ENCODE measurements at regions not wholly inside any gene's neighbourhood (a gene's known extent, or its start where the extent isn't known, plus 50 kb on each side); places are given as distances from the start of the nearest gene placed in this dataset.

DNA sequence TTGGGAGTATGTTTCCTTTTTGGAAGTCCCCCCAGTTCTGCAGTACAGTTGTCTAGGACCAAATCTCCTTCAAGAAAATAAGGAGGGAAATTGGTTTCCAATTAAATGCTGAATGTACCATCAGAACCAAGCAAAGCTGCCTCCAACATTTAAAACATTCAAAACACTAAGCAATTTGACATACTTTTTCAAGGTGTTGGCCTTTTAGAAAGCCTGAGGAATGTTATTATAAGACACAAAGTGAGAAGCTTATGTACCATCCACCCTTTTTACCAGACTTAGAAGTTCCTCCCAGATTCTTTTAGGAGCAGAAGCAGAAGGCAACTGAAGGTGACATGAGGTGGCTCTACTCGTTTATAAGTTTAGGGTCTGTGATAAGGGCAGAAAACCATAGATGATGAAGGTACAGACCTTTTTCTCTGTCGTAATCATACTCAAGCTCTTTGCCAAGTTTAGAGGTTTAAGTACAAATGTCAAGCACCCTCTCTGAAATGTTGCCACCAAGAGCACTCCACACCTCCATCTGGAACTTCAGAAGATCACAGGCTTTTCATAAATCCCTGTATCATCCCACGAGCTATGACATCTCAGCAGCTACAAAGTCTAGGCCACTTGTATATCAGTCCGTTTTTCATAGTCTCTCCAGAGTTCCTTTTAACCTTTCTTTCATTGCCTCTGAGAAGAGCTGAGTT is 282.5 kb upstream of the THBS1 start:
- DNase-seq, result no peak

DNA sequence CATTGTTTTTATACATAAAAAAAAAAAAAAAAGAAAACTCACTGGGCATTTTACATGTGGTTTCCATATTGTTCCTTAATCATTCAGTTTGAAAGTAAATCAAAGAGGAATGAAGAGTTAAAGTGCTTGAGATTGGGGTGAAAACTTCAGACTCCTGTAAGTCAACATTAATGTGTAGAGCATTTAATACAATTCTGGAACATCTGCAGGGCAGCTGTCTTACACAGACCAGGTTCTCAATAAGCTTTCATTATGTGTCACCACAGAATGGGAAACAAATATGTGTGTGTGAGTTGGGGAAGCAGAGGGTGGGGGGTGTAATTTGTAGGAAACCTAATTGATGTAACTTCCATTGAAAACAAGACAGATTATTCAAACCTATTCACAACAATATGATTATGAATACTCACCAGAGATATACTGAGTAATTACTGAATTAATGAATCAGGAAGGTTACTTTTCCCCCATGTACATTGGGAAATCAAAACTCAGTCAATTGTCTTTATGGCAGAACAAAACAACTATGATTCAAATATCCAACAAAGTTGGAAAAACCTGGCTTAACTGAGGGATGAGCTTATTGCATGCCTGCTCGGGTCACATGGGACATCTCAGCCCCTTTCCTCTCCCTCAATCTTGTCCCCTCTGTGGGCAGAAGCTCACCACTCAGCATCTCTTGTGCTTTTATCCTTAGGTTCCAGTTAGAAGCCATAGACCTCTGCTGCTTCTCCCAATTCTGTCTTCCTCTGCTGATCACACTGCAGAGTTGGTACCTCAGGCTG is 281.2 kb upstream of the THBS1 start:
- no peak for DNase-seq

DNA sequence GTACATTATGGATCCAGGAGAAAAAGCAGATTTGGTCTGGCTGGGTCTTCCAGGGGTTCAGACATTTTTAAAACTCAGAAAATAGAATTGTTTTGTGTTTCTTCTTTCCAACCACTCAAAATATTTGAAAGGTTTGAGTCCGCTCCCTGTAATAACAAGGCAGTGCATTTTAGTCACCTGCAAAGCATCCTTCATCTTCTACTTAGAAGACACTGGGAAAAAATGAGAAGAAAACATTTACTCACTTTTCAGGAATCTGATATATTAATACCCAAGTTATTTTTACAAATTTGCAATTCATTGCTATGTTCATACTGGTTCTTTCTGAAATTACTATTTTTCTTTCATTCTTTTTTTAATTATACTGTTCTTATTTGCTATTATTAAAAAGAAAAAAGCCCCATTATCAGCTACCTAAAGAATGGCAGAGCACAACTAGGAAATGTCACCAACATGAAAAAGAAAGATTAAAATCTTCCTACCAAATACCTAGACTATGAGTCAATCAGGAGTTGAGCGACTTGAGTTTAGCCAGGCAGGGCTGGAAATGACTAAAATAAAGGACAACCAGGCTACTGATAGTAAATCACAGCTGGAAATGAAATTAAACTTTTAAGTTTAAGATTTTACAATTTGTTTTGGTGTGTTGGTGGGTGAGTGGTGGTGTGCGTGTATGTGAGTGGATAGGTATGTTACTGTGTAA is 280.3 kb upstream of the THBS1 start:
- peak in 1 of 2 experiments; percentile 42 for DNase-seq

DNA sequence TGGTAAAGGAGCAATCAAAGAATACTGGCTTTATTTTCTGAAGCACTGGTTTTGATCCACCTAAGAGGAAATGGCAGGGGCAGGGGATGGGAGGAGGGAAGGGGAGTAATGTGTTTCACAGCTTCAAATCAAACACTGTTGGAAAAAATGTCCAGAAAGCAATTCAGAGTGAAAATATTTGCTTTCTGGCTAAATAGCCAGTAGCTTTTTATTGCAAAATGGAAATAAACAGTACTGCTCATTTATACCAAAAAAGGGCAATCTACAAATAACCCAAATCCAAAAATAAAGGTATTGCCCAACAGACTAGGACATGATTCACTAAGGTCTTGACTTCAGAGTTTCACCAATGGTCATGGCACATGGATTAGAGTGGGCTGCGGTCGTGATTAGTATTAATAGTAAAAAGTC is 279.3 kb upstream of the THBS1 start:
- no peak for DNase-seq

DNA sequence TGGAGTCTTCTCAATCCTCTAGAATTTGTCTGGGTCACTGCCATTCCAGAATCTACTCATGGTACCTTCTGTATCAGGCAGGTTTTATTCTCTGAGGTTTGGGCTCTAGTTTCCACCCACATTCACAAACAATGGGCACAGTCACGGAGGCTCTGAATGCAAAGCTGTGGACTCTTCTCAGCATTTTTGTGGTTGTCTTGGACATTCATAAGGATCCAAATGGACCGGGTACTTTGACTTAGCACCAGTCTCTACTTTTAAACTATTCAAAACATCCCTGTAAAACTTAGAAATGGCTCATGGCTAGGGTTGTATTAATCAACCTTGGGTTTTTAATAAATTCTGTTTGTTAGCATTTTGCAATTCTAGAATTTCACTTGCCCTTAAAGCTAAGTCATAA is 277.9 kb upstream of the THBS1 start:
- DNase-seq, result no peak

DNA sequence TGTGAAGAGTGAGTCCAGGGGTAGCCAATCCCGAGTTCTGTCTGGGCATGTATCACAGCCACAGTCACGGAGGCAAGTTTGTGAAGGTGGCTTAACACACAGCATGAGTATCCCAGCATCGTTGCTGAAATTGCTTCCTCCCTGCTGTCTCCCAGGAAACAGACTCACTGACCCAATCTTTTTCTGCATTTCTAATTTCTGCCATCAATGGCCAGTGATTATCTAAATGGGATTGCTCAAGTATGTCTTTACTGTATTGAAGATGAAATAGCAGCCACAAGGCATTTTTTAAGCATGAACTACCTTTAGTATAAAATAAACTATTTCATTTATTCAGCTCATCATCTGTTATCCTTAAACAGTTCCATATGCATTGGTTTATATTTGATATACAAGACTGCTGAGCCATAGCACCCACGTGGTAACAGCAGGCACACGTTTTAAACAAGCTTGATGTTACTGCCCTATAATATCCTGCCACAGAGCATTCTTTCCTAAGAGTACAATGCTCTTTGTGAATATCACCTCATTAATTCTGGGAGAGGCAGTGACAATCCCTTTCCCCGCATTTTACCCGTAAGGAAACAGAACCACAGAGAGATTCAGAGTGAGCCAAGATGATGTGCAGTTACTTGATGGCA is 276.6 kb upstream of the THBS1 start:
- no peak for DNase-seq

DNA sequence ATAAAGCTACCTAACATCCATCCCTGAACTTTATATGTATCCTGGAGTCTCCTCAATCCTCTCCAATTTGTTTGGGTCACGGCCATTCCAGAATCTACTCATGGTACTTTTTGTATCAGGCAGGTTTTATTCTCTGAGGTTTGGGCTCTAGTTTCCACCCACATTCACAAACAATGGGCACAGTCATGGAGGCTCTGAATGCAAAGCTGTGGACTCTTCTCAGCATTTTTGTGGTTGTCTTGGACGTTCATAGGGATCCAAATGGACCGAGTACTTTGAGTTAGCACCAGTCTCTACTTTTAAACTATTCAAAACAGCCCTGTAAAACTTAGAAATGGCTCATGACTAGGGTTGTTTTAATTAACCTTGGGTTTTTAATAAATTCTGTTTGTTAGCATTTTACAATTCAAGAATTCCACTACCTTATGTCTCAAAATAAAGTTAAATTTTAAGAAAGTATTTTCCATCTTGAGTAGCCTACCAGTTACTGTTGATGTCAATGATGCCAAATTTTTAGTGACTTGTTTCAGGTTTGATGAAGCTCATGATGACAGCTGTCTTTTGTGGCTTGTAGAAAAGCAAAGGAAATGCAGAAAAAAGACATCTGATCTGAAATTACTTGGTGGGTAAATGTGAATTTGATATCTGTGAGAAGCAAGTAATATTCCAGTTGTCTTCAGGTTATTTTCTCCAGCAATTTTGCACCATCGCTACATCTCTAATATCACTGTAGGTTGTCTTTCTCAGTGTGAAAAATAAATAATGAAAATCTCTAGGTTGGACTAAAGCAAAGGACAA is 275.7 kb upstream of the THBS1 start:
- no peak for DNase-seq

DNA sequence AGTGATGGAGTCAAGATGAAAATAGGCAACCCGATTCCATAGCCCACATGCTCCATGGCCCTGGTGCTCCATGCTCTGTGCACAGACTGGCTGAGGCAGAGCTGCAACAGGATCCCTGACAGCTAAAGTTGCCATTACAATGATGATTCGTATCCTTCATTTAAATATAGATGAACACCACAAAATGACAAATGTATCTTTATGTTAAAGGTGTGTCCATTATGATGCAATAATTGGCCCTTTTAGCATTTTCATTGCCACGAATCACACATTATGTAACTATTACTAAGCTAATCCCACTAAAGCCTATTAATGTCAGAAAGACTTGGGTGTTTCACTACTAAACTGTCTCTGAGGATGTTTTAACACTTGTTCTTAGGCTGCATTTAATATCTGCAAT is 270.2 kb upstream of the THBS1 start:
- no peak for DNase-seq

DNA sequence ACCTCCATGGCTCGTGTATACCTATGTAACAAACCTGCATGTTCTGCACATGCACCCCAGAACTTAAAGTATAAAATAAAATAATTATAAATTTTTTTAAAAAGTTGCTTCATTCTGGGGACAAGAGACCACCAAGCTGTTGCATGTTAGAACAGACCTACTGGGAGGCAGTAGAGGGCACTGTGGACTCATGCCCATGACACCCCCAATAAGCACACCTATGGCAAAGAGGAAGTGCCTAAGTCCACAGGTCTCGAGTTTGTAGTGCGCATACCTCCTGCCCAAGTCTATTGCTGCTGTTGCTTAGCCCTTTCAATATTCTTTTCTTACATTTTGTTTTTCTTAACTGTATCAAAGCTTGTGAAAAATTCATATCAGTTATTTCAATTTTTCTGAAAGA is 267.9 kb upstream of the THBS1 start:
- no peak for DNase-seq

DNA sequence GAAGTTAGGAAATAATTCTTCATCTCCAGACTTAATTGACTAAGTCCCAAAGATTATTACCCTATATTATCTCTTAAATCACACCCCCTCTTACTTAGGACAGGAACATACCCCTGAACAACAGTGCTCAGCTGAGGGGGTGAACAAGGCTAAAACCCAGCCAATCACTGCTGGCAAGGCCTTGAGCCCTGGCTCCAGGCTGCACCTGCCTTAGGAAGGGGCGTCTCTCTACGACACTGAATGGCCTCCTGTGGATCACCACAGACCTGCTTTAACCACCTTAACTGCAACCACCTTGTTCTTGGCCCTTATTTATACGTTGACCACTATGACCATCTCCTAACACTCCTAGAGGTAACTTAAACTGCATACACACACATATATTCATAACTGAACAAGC is 267.4 kb upstream of the THBS1 start:
- no peak for DNase-seq

DNA sequence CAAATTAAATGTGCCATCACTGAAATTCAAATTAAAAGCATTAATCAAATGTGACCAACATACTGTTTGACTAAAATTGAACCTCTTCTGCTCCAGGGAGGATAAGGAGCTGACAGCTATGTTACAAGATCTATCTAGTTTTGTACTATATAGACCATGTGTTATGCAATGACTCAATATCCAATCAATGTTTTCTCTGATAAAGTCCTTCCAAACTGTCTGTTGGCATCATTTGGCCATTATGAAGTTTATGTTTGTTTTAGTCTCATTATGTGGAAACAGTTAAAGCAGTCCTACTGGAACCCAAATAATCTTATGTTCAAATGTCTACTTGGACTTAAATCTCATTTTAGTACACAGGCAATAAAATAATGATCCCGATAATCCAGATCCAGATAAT is 267.0 kb upstream of the THBS1 start:
- DNase-seq, result no peak

DNA sequence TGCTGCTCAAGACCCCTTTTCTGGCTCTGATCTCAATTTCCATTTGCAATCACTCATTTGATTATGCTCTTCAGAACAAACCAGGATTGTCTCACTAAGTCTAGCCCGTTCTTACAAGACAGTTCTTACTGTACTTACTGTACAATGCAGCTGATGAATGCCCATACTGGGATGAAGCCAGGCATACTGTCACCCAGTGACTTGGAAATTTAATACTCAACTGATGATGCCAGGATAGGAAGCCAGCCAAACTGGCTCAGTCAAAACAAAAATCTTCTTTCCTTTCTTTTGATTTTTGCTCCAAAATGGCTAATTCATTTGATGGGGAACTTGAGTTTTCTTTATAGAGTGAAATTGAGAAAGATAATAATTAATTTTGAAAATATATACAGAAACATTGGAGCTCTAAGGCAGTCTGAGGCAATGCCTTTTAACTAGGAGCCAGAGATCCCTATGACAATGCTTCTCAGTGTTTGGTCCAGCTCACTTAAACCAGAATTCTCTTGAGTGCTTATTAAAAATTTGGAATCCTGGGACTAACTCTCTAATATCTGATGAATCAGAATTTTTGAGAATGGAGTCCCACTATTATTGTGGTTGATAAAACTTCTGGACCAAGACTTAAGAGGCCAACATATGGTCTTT is 265.6 kb upstream of the THBS1 start:
- no peak for DNase-seq

DNA sequence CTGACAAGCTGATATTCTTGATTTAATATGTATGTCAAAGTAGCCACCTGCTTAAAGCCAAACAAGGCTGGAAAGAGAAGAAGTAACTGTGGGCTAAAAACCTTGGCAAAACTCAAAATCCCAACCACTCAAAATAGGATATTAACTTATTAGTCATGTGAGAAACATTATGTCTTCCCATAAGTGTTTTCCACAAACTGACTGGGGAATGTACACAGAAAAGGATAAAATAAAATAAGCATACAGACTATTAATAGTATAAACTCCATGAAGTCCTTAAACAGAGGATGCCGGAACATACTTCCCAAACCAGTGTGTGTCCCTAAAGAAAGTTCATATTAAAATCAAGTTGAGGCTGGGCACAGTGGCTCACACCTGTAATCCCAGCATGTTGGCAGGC is 263.7 kb upstream of the THBS1 start:
- no peak for DNase-seq

DNA sequence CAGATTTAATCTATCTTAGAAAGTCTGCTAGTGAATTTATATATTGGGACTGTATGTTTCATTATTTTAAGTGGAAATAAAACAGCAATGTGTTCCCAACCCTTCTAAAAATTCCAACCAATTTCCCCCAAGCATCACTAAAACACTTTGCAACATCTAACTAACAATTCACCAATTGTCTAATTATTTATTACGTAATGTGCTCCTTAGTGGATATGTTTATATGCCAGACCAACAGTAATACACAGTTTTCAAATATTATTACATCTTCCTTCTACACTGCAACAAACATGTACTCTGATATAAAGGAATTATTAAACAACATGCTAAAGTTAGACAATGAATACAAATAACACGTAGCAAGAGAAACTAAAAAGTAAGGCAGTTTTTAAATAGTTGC is 262.6 kb upstream of the THBS1 start:
- no peak for DNase-seq

DNA sequence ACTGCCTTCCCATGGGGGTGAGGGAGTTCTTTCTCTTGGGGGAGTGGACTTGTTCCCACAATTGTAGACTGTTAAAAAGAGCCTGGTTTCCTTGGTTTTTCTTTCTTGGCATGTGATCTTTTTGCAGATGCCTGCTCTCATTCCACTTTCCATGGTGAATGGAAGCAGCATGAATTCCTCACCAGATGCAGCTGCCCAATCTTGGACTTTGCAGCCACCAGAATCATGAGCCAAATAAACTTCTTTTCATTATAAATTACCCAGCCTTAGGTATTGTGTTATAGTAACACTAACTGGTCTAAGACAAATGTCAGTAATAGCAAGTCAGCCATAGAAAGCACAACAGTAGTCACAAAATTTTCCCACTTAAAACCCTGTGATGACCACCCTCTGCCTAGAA is 260.5 kb upstream of the THBS1 start:
- DNase-seq, result no peak

DNA sequence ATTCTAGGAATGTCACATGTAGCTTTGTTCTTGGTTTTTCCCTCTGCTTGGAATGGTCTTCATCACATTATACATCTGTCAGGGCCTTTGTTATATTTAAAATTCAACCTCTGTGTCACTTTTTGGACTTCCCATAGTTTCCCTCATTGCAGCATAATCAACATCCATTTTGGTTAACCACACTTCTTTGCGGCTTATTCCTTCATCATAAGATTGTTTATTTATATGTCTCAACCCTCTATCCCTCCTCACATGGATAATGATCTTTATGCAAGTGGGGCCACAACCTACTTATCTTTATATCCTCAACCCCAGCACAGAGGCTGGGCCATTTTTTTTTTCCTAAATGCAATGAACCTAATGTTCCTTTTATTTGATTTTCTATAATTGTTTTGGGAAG is 260.0 kb upstream of the THBS1 start:
- DNase-seq, result no peak

DNA sequence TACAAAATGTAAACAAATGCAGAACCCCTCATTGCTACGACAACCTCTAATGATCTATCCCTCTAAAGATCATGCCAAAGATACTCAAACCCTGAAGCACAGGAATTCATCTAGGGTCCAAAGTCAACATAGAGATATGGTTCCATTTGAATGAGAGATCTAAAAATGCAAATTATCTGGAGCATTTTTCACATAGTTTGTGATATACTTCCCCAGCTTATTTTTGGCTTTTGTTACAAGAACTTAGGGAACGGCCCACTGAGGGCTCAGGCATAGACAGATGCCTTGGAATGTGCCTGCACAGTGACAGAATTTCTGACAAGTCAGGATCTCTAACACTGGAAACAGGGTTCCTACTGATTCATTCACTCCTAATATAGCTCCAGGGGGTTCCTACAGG is 258.9 kb upstream of the THBS1 start:
- DNase-seq, result no peak

DNA sequence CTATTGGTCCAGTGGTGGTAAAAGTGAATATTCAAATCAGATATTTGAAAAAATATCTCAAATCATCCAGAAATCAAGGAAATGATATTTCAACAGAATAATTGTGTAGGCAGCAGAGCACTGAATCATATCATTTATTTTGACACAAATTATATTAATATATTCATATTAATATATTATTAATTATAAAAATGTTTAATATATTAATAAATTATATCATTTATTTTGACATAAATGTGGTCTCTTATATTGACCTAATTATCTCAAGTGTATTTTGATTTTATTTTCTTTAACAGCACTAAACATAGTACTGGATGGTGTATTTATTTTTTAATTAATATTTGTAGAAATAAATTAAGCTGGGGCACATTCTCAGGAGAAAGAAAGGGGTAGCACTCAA is 257.7 kb upstream of the THBS1 start:
- DNase-seq, result no peak

DNA sequence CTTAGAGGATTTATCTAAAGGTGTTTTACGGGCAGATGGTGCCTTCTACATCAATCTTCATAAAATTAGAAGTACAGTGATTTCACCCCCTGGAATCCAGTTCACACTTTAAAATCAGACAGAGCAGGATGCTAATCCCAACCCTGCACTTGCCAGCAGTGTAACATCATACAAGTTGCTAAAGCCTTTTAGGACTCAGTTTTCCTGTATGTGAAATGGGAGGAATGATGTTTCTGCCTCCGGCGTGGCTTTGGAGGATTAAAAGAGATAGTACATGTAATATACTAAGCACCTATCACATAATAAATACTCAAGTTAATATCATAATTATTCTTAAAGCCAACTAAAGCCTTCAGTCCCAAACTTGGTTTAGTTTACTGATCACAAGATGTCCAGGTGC is 257.2 kb upstream of the THBS1 start:
- no peak for DNase-seq

DNA sequence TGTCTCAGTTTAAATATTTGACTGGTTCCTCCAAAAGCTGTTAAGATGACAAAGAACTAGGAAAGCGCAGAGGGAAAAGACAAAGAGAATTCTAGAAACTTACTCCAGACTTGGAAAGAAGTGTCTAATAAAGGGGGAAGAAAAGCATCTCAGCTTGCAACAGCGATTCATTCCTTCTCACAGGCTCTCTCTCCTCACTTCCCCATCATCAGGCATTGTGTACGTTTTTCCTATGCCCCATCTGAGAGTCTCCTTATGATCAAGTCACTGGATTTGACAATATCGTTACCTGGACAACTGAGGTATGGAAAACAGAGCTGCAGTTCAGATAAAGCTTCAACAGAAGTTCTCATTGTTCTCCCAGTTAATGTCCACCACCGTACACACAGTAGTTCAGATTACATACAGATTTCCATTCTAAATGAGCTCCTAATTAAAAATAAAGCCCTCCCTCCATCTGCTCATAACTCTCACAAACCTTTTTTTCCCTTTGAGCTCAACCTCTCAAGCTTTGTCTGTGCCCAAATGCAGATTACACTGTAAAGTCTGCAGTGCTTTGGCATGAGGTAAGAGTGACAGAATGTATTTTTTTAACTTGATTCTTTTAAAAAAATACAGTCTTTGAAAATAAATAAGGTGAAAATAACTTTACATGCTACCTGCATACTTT is 254.4 kb upstream of the THBS1 start:
- DNase-seq, result no peak

DNA sequence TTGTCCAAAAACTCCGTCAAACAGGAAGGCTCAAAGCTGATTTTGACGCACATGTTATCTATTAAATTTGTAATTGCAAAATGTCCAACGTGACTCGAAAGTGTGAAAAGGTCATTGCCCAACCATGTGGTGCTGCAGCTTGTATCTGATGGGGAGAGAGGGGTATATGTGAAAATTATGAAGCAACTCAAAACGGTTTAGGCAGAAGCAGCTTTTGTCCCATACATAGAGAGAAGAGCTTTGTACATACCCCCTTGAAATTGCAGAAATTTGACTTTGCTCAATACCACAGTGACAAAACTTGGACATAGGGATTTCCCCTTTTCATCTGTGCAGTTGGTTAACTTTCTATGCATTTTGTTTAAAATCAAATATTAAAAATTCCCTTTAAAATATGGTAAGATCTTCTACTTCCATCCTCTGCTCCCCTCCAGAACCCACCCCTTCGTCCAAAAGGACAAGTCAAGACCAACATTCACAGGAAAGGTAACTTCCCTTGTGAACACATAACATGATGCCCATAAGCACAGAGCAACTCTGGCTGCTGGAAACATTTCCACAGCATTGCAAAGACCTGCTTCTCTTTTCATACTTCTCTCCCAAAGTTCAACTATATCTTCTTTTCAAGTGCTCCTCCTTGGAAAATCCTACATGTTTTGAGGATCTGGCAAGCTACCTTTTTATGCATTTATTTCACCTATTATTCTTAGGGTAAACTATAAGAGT is 253.7 kb upstream of the THBS1 start:
- no peak for DNase-seq
